ENCODE measurements at regions not wholly inside any gene's neighbourhood (a gene's known extent, or its start where the extent isn't known, plus 50 kb on each side); places are given as distances from the start of the nearest gene placed in this dataset.

GRCh38 chr6:55666037-55666436, 87.0 kb upstream of the HMGCLL1 start:
- H3K36me3 ChIP-seq (ENCODE audit: low read depth, missing control alignments) = no peaks in the 10 kb centered on the region
- H3K4me3 ChIP-seq = no peak overlapping the region
- H3K27ac ChIP-seq = no peak overlapping the region
- DNase-seq = no peak
- H3K27me3 ChIP-seq = no peaks in the 10 kb centered on the region
- intact Hi-C loops (cut with DNase I; ENCODE audit: low total_unique reads) = no loop called here
- H3K9me3 ChIP-seq = no peaks in the 10 kb centered on the region
- 73 to 81% methylated on average over 3 of the region's 3 CpGs for WGBS, 2 donors
- TF ChIP-seq, protein P1, sequence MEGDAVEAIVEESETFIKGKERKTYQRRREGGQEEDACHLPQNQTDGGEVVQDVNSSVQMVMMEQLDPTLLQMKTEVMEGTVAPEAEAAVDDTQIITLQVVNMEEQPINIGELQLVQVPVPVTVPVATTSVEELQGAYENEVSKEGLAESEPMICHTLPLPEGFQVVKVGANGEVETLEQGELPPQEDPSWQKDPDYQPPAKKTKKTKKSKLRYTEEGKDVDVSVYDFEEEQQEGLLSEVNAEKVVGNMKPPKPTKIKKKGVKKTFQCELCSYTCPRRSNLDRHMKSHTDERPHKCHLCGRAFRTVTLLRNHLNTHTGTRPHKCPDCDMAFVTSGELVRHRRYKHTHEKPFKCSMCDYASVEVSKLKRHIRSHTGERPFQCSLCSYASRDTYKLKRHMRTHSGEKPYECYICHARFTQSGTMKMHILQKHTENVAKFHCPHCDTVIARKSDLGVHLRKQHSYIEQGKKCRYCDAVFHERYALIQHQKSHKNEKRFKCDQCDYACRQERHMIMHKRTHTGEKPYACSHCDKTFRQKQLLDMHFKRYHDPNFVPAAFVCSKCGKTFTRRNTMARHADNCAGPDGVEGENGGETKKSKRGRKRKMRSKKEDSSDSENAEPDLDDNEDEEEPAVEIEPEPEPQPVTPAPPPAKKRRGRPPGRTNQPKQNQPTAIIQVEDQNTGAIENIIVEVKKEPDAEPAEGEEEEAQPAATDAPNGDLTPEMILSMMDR (IDR thresholded peaks at IDR 0.05) = no peak
- TF ChIP-seq POLR2A (IDR thresholded peaks at IDR 0.05) = no peak
- H3K4me1 ChIP-seq = no peaks in the 10 kb centered on the region

DNA sequence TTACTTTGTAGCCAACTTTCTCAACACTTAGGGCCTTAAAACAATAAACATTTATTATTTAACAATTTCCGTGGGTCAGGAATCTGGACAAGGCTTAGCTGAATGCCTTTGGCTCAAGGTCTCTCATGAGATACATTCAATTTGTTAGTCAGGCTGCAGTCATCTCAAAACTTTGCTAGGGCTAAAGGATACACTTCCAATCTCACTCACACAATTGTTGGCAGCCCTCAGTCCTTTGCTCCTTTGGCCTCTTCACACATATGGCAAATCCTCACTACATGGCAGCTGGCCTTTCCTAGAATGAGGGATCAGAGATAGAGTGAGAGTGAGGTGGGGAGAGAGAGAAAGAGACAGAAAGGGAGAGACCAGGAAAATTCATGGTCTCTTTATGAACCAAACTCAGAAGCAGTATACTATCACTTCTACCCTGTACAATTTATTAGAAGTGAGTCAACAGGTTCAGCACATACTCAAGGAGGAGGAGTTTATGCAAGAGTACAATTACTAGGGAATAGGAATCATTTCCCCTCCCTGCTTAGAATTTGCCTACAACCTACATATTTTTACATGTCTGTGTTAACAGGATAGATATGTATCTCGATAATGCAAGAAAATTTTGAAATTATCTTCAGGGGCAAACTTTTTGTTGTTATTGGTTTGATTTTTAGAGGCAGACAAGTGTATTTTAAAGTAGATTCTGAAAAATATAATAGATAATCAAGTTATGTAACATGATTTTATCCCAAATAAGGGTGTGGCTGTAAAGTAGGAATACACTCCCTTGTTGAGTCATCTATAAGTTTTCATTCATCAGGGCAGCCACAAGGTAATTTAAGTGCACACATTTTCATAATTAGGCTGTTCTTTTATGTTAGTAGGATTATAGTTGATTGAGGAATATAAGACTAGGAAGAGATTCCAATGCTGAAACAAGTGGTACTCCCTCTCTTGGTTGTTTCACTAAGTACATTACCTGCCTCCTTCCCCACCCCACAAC, 85.9 kb upstream of the HMGCLL1 start:
- no peaks in the 10 kb centered on the region for H3K9me3 ChIP-seq

GRCh38 chr6:55663914-55664313, 84.9 kb upstream of the HMGCLL1 start:
- intact Hi-C loops (cut with DNase I; ENCODE audit: low total_unique reads) = no loop called here
- no peaks in the 10 kb centered on the region for H3K9me3 ChIP-seq
- 92 to 95% methylated on average over 2 of the region's 2 CpGs for WGBS, 2 donors
- no peak overlapping the region for H3K27ac ChIP-seq
- no peaks in the 10 kb centered on the region for H3K27me3 ChIP-seq
- no peak for DNase-seq
- no peaks in the 10 kb centered on the region for H3K36me3 ChIP-seq (ENCODE audit: low read depth, missing control alignments)
- TF ChIP-seq, protein P1 (IDR thresholded peaks at IDR 0.05) = no peak
- TF ChIP-seq POLR2A (IDR thresholded peaks at IDR 0.05) = no peak
- H3K4me1 ChIP-seq = no peaks in the 10 kb centered on the region
- no peak overlapping the region for H3K4me3 ChIP-seq

More for the DNA sequence above, 85.9 kb upstream of the HMGCLL1 start:
- 67 to 73% methylated on average over 2 of the region's 2 CpGs for WGBS, 2 donors
- Histone ChIP-seq H3K4me1 (no peaks in the 10 kb centered on the region), H3K4me3 (no peak overlapping the region), H3K27ac (no peak overlapping the region), H3K27me3 (no peaks in the 10 kb centered on the region), H3K36me3 (ENCODE audit: low read depth, missing control alignments) (no peaks in the 10 kb centered on the region)
- no peak for TF ChIP-seq POLR2A (IDR thresholded peaks at IDR 0.05)
- intact Hi-C loops (cut with DNase I; ENCODE audit: low total_unique reads) = no loop called here
- no peak for DNase-seq

DNA sequence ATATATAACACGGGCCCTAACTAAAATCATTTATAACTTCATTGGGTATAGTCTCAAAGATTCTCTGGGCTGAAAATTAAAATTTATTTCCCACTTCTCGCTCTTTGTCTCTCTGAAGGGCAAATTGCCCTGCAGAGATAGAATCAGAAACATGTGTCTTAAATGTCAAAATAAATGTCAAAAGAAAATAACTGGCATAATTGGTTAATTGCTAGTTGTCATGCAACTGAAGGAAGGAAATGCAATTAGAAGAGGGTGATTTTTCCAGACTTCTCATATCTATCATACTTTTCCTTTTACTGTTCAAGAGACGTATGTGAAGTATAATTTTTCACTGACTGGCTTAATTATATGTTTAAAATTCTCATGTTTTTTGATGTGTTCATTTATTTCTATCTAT, 80.3 kb upstream of the HMGCLL1 start:
- Histone ChIP-seq H3K36me3 (ENCODE audit: low read depth, missing control alignments) (no peaks in the 10 kb centered on the region), H3K4me1 (no peaks in the 10 kb centered on the region), H3K9me3 (no peaks in the 10 kb centered on the region), H3K27me3 (no peaks in the 10 kb centered on the region), H3K27ac (no peak overlapping the region), H3K4me3 (no peak overlapping the region)
- 85 to 91% methylated on average over 3 of the region's 3 CpGs for WGBS, 2 donors
- intact Hi-C loops (cut with DNase I; ENCODE audit: low total_unique reads) = no loop called here
- DNase-seq = no peak
- TF ChIP-seq POLR2A (IDR thresholded peaks at IDR 0.05) = no peak
- TF ChIP-seq, protein P1 (IDR thresholded peaks at IDR 0.05) = no peak

DNA sequence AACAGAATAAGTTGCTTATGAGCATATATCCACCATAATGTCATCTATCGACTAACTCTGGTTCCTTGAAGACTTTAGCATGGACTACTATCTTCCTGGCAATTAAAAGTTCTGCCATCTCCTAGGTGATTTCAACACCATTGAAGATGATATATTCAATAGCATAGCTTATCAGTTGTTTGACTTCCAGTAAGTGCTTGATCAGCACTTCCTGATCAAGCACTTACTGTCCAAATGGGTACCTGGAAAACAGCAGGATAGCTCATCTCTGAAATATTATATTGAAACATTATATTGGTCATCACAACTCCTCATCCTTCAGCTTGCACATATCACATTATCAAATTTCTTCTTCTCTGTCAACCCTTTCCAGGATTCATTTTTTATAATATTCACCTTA, 75.5 kb upstream of the HMGCLL1 start:
- intact Hi-C loops (cut with DNase I; ENCODE audit: low total_unique reads) = no loop called here
- H3K27me3 ChIP-seq = no peaks in the 10 kb centered on the region
- H3K36me3 ChIP-seq (ENCODE audit: low read depth, missing control alignments) = no peaks in the 10 kb centered on the region
- no peak for DNase-seq
- 92 to 97% methylated on average over 1 of the region's 1 CpG for WGBS, 2 donors
- no peak overlapping the region for H3K27ac ChIP-seq
- no peaks in the 10 kb centered on the region for H3K4me1 ChIP-seq
- no peaks in the 10 kb centered on the region for H3K9me3 ChIP-seq
- TF ChIP-seq, protein P1 (IDR thresholded peaks at IDR 0.05) = no peak
- TF ChIP-seq POLR2A (IDR thresholded peaks at IDR 0.05) = no peak
- no peak overlapping the region for H3K4me3 ChIP-seq
